Dedifferentiated amniotic fluid mesenchymal stem cell (primary cell): ENCODE measurements at regions not wholly inside any gene's neighbourhood (a gene's known extent, or its start where the extent isn't known, plus 50 kb on each side); places are given as distances from the start of the nearest gene placed in this dataset.
"Not testable (repeated sequence)": the region's sequence is repeated elsewhere in the genome, so short reads cannot be mapped to it uniquely, and the experiment has no call there.

ENCODE experiments used
- DNase-seq: peaks from one replicate; pipeline ENCODE4 v3.0.0-alpha.2; 2016; ENCODE audit errors: extremely low spot score

- no peak for DNase-seq
Measured at GRCh38 chr4:181798536-181798935, 444.7 kb upstream of the TENM3 start.

- no peak for DNase-seq
Measured at GRCh38 chr4:181799561-181800069, 443.6 kb upstream of the TENM3 start.

GRCh38 chr4:181802207-181802606, 441.0 kb upstream of the TENM3 start:
- DNase-seq = no peak

- no peak for DNase-seq
Measured at GRCh38 chr4:181807771-181808170, 435.4 kb upstream of the TENM3 start.

GRCh38 chr4:181810711-181811110, 432.5 kb upstream of the TENM3 start:
- DNase-seq = no peak

- not testable (repeated sequence) for DNase-seq
Measured at GRCh38 chr4:181811550-181811949, 431.7 kb upstream of the TENM3 start.

- DNase-seq = no peak
Measured at GRCh38 chr4:181819946-181820345, 423.3 kb upstream of the TENM3 start.

- DNase-seq = no peak
Measured at GRCh38 chr4:181820553-181820952, 422.6 kb upstream of the TENM3 start.

GRCh38 chr4:181821039-181822004, 421.9 kb upstream of the TENM3 start:
- peak; percentile 18 for DNase-seq

GRCh38 chr4:181822005-181822375, 421.2 kb upstream of the TENM3 start:
- no peak for DNase-seq

- no peak for DNase-seq
Measured at GRCh38 chr4:181823183-181823582, 420.0 kb upstream of the TENM3 start.

GRCh38 chr4:181823645-181824044, 419.6 kb upstream of the TENM3 start:
- DNase-seq = no peak

- DNase-seq = no peak
Measured at GRCh38 chr4:181825564-181825963, 417.6 kb upstream of the TENM3 start.

- no peak for DNase-seq
Measured at GRCh38 chr4:181827246-181827645, 416.0 kb upstream of the TENM3 start.

- no peak for DNase-seq
Measured at GRCh38 chr4:181830404-181831035, 412.7 kb upstream of the TENM3 start.

GRCh38 chr4:181834071-181834470, 409.1 kb upstream of the TENM3 start:
- DNase-seq = no peak

GRCh38 chr4:181835348-181835747, 407.9 kb upstream of the TENM3 start:
- DNase-seq = no peak

- DNase-seq = no peak
Measured at GRCh38 chr4:181838253-181838652, 404.9 kb upstream of the TENM3 start.

- not testable (repeated sequence) for DNase-seq
Measured at GRCh38 chr4:181843797-181844196, 399.4 kb upstream of the TENM3 start.

GRCh38 chr4:181845617-181846016, 397.6 kb upstream of the TENM3 start:
- DNase-seq = no peak

GRCh38 chr4:181846934-181847333, 396.3 kb upstream of the TENM3 start:
- DNase-seq = no peak

- DNase-seq = no peak
Measured at GRCh38 chr4:181848357-181848756, 394.8 kb upstream of the TENM3 start.

GRCh38 chr4:181849472-181849871, 393.7 kb upstream of the TENM3 start:
- DNase-seq = no peak
